ENCODE measurements at regions not wholly inside any gene's neighbourhood (a gene's known extent, or its start where the extent isn't known, plus 50 kb on each side); places are given as distances from the start of the nearest gene placed in this dataset.

DNA sequence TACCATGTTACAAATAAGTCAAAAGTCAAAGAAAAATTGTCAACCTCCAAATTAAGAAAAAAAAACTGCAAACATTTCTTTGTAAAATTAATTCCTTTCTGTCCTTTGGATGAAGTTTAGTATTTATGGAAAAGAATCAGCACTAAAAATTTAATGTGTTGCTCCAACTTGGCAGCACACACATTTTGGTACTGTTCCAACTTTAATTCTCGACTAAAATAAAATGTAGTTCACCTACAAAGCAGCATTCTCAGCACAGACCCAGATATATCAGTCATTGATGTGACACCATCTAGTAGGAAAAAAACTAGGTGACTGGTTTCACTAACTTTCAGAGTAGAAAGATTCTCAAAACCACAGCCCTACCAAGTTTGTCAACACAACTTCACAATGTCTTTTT is 131.7 kb upstream of the ROBO2 start:
- no peaks in the 10 kb centered on the region for H3K4me1 Mint-ChIP-seq
- intact Hi-C loops (cut with micrococcal nuclease), result no loop called here
- Histone ChIP-seq H3K36me3 (replicated peaks in 1 of 2; ENCODE audit: control extremely low read depth in 1 of 2, control insufficient read depth in 1 of 2, extremely low read depth in 1 of 2, insufficient read depth in 2 of 2, low read length in 1 of 2) (no peaks in the 10 kb centered on the region), H3K79me2 (ENCODE audit: control insufficient read depth, insufficient read depth, low read length) (no peaks in the 10 kb centered on the region), H3K4me2 (replicated peaks; ENCODE audit: low read depth, low read length, poor library complexity, severe bottlenecking) (no peak overlapping the region), H2AFZ (ENCODE audit: insufficient read depth, low read depth, low read length, poor library complexity, severe bottlenecking) (no peak overlapping the region), H3K9me3 (ENCODE audit: control extremely low read depth in 1 of 3, control insufficient read depth in 2 of 3, insufficient read depth in 1 of 3, low read length in 2 of 3) (no peaks in the 10 kb centered on the region), H3K9ac (ENCODE audit: low read length) (no peak overlapping the region), H4K20me1 (ENCODE audit: control insufficient read depth, insufficient read depth, low read length, poor library complexity, severe bottlenecking) (no peaks in the 10 kb centered on the region), H3K4me1 (ENCODE audit: control insufficient read depth in 2 of 2, insufficient read depth in 2 of 2, low read length in 2 of 2) (no peaks in the 10 kb centered on the region), H3K27me3 (replicated peaks in 1 of 4; ENCODE audit: control extremely low read depth in 1 of 4, control insufficient read depth in 3 of 4, insufficient read depth in 4 of 4, low read length in 3 of 4) (no peaks in the 10 kb centered on the region), H3K4me3 (ENCODE audit: control extremely low read depth in 1 of 5, extremely low read depth in 1 of 5, insufficient read depth in 1 of 5, low read depth in 2 of 5, low read length in 4 of 5) (no peak overlapping the region), H3K27ac (ENCODE audit: low read length in 2 of 2) (no peak overlapping the region)
- WGBS (ENCODE audit: insufficient coverage), result 100% methylated on average over 1 of the region's 1 CpG
- POLR2A ChIA-PET, result no interaction called here
- no peaks in the 10 kb centered on the region for H3K27me3 Mint-ChIP-seq
- no peak overlapping the region for H3K4me3 Mint-ChIP-seq
- CTCF ChIA-PET, result no interaction called here
- peaks cover 2% of the 10 kb centered on the region for H3K9me3 Mint-ChIP-seq (ENCODE audit: insufficient read depth)
- H3K27ac Mint-ChIP-seq, result no peak overlapping the region
- TF ChIP-seq, protein P1, sequence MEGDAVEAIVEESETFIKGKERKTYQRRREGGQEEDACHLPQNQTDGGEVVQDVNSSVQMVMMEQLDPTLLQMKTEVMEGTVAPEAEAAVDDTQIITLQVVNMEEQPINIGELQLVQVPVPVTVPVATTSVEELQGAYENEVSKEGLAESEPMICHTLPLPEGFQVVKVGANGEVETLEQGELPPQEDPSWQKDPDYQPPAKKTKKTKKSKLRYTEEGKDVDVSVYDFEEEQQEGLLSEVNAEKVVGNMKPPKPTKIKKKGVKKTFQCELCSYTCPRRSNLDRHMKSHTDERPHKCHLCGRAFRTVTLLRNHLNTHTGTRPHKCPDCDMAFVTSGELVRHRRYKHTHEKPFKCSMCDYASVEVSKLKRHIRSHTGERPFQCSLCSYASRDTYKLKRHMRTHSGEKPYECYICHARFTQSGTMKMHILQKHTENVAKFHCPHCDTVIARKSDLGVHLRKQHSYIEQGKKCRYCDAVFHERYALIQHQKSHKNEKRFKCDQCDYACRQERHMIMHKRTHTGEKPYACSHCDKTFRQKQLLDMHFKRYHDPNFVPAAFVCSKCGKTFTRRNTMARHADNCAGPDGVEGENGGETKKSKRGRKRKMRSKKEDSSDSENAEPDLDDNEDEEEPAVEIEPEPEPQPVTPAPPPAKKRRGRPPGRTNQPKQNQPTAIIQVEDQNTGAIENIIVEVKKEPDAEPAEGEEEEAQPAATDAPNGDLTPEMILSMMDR (IDR thresholded peaks at IDR 0.05), result no peak
- TF ChIP-seq EZH2 (IDR thresholded peaks at IDR 0.05; ENCODE audit: borderline replicate concordance, insufficient read depth, low read depth, low read length, poor library complexity, severe bottlenecking), result no peak
- ATAC-seq (ENCODE audit: low read depth) (no peak), DNase-seq (no peak)

GRCh38 chr3:76912841-76913383 is 127.0 kb upstream of the ROBO2 start:
- H3K4me2 ChIP-seq (replicated peaks; ENCODE audit: low read depth, low read length, poor library complexity, severe bottlenecking), result no peak overlapping the region
- peaks cover 0 to 7% (median 0%) of the 10 kb centered on the region in 3 donors for H3K9me3 ChIP-seq (ENCODE audit: control extremely low read depth in 1 of 3, control insufficient read depth in 2 of 3, insufficient read depth in 1 of 3, low read length in 2 of 3)
- H3K27me3 Mint-ChIP-seq, result no peaks in the 10 kb centered on the region
- intact Hi-C loops (cut with micrococcal nuclease), result no loop called here
- WGBS (ENCODE audit: insufficient coverage), result 89% methylated on average over 6 of the region's 12 CpGs
- no peak for DNase-seq
- no peaks in the 10 kb centered on the region for H3K27me3 ChIP-seq (replicated peaks in 1 of 4; ENCODE audit: control extremely low read depth in 1 of 4, control insufficient read depth in 3 of 4, insufficient read depth in 4 of 4, low read length in 3 of 4)
- ChIA-PET CTCF (no interaction called here), POLR2A (no interaction called here)
- H3K27ac ChIP-seq (ENCODE audit: low read length in 2 of 2), result no peak overlapping the region
- no peak overlapping the region for H3K9ac ChIP-seq (ENCODE audit: low read length)
- H3K27ac Mint-ChIP-seq, result no peak overlapping the region
- H3K9me3 Mint-ChIP-seq (ENCODE audit: insufficient read depth), result no peaks in the 10 kb centered on the region
- no peak overlapping the region for H2AFZ ChIP-seq (ENCODE audit: insufficient read depth, low read depth, low read length, poor library complexity, severe bottlenecking)
- no peaks in the 10 kb centered on the region for H4K20me1 ChIP-seq (ENCODE audit: control insufficient read depth, insufficient read depth, low read length, poor library complexity, severe bottlenecking)
- H3K4me3 ChIP-seq (ENCODE audit: control extremely low read depth in 1 of 5, extremely low read depth in 1 of 5, insufficient read depth in 1 of 5, low read depth in 2 of 5, low read length in 4 of 5), result no peak overlapping the region
- no peaks in the 10 kb centered on the region for H3K4me1 Mint-ChIP-seq
- no peaks in the 10 kb centered on the region for H3K79me2 ChIP-seq (ENCODE audit: control insufficient read depth, insufficient read depth, low read length)
- no peaks in the 10 kb centered on the region for H3K36me3 ChIP-seq (replicated peaks in 1 of 2; ENCODE audit: control extremely low read depth in 1 of 2, control insufficient read depth in 1 of 2, extremely low read depth in 1 of 2, insufficient read depth in 2 of 2, low read length in 1 of 2)
- H3K4me1 ChIP-seq (ENCODE audit: control insufficient read depth in 2 of 2, insufficient read depth in 2 of 2, low read length in 2 of 2), result no peaks in the 10 kb centered on the region
- H3K4me3 Mint-ChIP-seq, result no peak overlapping the region
- no peak for ATAC-seq (ENCODE audit: low read depth)
- no peak for TF ChIP-seq EZH2 (IDR thresholded peaks at IDR 0.05; ENCODE audit: borderline replicate concordance, insufficient read depth, low read depth, low read length, poor library complexity, severe bottlenecking)
- TF ChIP-seq, protein P1 (IDR thresholded peaks at IDR 0.05), result no peak
